ENCODE measurements at regions not wholly inside any gene's neighbourhood (a gene's known extent, or its start where the extent isn't known, plus 50 kb on each side); places are given as distances from the start of the nearest gene placed in this dataset.
"Not testable (repeated sequence)": the region's sequence is repeated elsewhere in the genome, so short reads cannot be mapped to it uniquely, and the experiment has no call there.

DNA sequence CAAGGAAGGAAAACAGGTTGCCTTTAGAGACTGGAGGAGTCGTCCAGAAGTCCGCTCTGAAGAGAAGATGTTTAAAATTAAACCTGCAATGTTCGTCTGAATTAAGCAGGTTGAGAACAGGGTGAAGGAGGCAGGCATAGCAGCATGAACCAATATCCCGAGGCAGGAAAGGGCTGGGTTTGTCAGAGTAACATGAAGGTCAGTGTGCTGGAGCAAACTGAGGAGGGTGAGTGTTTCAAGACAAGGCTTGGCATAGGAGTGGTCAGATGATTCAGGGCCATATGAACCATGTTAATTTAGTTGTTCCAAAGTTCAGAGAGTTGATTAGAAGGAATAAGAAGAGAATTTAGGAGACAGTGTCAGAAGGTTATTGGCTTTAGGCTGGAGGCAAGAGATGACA, 93.3 kb downstream of the UTRN start:
- DNase-seq (ENCODE audit: low read depth) = no peak
- no peak overlapping the region for H3K4me3 ChIP-seq (ENCODE audit: low read depth, low read length)
- TF ChIP-seq, protein P1, sequence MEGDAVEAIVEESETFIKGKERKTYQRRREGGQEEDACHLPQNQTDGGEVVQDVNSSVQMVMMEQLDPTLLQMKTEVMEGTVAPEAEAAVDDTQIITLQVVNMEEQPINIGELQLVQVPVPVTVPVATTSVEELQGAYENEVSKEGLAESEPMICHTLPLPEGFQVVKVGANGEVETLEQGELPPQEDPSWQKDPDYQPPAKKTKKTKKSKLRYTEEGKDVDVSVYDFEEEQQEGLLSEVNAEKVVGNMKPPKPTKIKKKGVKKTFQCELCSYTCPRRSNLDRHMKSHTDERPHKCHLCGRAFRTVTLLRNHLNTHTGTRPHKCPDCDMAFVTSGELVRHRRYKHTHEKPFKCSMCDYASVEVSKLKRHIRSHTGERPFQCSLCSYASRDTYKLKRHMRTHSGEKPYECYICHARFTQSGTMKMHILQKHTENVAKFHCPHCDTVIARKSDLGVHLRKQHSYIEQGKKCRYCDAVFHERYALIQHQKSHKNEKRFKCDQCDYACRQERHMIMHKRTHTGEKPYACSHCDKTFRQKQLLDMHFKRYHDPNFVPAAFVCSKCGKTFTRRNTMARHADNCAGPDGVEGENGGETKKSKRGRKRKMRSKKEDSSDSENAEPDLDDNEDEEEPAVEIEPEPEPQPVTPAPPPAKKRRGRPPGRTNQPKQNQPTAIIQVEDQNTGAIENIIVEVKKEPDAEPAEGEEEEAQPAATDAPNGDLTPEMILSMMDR (IDR thresholded peaks at IDR 0.05; ENCODE audit: insufficient read depth, low read depth, low read length) = no peak

DNA sequence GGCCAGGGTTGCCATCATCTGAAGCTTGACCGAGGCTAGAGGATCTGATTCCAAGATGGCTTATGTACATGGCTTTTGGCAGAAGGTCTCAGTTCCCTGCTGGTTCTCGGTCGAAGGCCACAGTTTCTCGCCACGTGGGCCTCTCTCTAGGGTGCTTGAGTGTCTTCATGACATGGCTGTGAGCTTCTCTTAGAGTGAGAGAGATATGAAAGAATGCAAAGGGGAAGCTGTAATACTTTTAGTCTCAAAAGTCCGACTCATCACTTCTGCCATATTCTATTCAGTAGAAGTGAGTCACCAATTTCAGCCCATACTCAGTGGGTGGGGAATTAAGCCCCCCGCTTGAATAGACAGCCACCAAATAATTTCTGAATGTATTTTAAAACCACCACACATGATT, 94.2 kb downstream of the UTRN start:
- TF ChIP-seq, protein P1 (IDR thresholded peaks at IDR 0.05; ENCODE audit: insufficient read depth, low read depth, low read length) = no peak
- no peak for DNase-seq (ENCODE audit: low read depth)

DNA sequence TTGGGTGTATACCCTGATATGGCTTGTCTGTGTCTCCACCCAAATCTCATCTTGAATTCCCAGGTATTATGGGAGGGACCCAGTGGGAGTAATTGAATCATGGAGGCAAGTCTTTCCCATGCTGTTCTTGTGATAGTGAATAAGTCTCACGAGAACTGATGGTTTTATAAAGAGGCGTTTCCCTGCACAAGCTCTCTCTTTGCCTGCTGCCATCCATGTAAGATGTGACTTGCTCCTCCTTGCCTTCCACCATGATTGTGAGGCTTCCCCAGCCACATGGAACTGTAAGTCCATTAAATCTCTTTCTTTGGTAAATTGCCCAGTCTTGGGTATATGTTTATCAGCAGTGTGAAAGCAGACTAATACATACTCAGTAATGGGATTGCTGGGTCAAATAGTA, 96.4 kb downstream of the UTRN start:
- DNase-seq (ENCODE audit: low read depth); H3K4me3 ChIP-seq (ENCODE audit: low read depth, low read length): not testable (repeated sequence)

More for the DNA sequence above, 94.2 kb downstream of the UTRN start:
- H3K4me3 ChIP-seq (ENCODE audit: low read depth, low read length) = no peak overlapping the region

DNA sequence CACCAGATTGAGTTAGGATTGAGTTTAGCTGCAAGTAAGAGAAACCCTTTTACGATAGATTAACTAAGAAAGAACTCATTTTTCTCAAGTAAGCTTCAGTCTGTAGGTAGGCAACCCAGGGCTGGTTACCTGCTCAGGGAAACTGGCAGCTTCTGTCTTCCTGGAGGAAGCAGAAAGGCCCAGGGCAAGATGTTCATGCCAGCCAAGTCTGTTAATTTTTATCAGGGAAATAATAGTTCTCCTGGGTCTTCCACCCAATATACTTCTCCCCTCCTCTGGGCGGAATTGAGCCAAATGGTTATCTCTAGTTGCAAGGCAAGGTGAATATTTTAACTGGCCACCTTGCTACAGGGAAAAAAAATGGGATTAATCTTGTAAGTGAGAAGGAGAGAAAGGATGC, 98.2 kb downstream of the UTRN start:
- DNase-seq (ENCODE audit: low read depth) = no peak
- no peak overlapping the region for H3K4me3 ChIP-seq (ENCODE audit: low read depth, low read length)
- TF ChIP-seq, protein P1 (IDR thresholded peaks at IDR 0.05; ENCODE audit: insufficient read depth, low read depth, low read length) = no peak

DNA sequence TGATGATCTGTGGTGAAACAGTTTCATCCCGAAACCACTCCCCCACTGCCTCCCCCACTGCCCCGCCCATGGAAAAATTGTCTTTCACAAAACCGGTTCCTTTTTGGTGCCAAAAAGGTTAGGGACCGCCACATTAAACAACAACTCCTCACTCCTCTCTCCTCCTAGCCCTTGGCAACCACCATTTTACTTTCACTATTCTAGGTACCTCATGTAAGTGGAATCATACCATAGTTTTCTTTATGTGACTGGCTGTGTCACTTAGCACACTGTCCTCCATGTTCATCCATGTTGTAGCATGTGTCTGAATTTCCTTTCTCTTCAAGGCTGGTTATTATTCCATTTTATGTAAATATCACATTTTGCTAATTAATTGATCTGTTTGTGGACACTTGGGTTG, 99.3 kb downstream of the UTRN start:
- TF ChIP-seq, protein P1 (IDR thresholded peaks at IDR 0.05; ENCODE audit: insufficient read depth, low read depth, low read length) = no peak
- no peak for DNase-seq (ENCODE audit: low read depth)
- H3K4me3 ChIP-seq (ENCODE audit: low read depth, low read length) = no peak overlapping the region

DNA sequence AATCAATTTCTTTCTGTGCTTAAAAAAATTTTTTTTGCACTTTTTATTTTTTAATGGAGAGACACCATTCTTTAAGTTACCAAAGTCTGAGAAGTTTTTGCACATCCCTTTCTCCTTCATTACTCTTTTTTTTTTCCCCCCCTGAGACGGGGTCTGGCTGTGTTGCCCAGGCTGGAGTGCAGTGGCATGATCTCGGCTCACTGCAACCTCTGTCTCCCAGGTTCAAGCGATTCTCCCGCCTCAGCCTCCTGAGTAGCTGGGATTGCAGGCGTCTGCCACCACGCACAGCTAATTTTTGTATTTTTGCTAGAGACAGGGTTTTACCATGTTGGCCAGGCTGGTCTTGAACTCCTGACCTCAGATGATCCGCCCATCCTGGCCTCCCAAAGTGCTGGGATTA, 104.3 kb downstream of the UTRN start:
- H3K4me3 ChIP-seq (ENCODE audit: low read depth, low read length); DNase-seq (ENCODE audit: low read depth): not testable (repeated sequence)

DNA sequence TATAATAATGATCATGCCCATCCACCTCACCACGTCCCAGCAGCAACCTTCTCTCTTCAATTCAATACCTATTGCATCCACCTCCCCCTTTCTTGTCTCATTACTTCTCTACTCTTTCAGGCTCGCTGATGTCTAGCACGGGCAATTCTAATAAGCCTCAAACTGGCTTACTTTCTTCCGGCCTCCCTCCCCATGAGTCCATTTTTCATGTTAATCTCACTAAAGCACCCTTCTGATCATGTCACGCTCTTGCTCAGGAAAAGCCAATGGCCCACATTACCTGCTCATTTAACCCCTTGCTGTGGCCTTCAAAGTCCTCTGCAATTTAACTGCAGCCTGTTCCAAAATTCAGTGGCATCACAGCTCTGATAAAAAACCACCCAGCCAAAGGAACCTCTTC, 105.1 kb downstream of the UTRN start:
- no peak overlapping the region for H3K4me3 ChIP-seq (ENCODE audit: low read depth, low read length)
- no peak for DNase-seq (ENCODE audit: low read depth)
- TF ChIP-seq, protein P1 (IDR thresholded peaks at IDR 0.05; ENCODE audit: insufficient read depth, low read depth, low read length) = no peak

DNA sequence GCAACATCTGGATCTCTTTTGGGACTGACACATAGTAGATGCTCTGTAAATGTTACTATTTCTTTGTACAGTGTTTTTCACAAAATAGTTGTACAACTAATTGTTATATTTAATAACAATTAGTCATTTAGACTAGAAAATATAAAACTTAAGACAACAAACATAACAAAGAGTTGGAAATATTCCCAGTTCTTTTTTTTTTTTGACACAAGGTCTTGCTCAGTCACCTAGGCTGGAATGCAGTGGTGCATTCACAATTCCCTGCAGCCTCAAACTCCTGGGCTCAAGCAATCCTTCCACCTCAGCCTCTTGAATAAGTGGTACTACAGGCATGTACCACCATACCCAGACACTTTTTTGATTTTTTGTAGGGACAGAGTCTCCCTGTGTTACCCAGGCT, 105.8 kb downstream of the UTRN start:
- peak; percentile 25 for DNase-seq (ENCODE audit: low read depth)
- no peak overlapping the region for H3K4me3 ChIP-seq (ENCODE audit: low read depth, low read length)
- TF ChIP-seq, protein P1 (IDR thresholded peaks at IDR 0.05; ENCODE audit: insufficient read depth, low read depth, low read length) = no peak

Measured in fibroblast of villous mesenchyme (primary cell).